HFFc6 (cell line): ENCODE measurements at regions not wholly inside any gene's neighbourhood (a gene's known extent, or its start where the extent isn't known, plus 50 kb on each side); places are given as distances from the start of the nearest gene placed in this dataset.

ENCODE experiments used
- DNase-seq: peaks from one replicate; pipeline ENCODE4 v3.0.0-alpha.2; 2018
- H3K27ac Mint-ChIP-seq: 2 replicates; pipeline ENCODE4 v1.8.0; 2020; ENCODE audit warnings: mild to moderate bottlenecking, mixed read lengths
- H3K27me3 Mint-ChIP-seq: 2 replicates; pipeline ENCODE4 v1.8.0; 2021; ENCODE audit warnings: mild to moderate bottlenecking, moderate library complexity, mixed read lengths; ENCODE audit not compliant: insufficient read depth
- H3K36me3 Mint-ChIP-seq: 2 replicates; pipeline ENCODE4 v1.8.0; 2021; ENCODE audit warnings: low read depth, mixed read lengths
- H3K4me1 Mint-ChIP-seq: 2 replicates; pipeline ENCODE4 v1.8.0; 2020; ENCODE audit warnings: low read depth, mixed read lengths
- H3K4me3 Mint-ChIP-seq: 2 replicates; pipeline ENCODE4 v1.8.0; 2020; ENCODE audit warnings: mild to moderate bottlenecking, moderate library complexity, mixed read lengths
- H3K9me3 Mint-ChIP-seq: 2 replicates; pipeline ENCODE4 v1.8.0; 2020; ENCODE audit warnings: mild to moderate bottlenecking, mixed read lengths
- CTCF ChIP-seq: fragments of 200-600 bp; sonication (generic); IDR thresholded peaks from 2 replicates; pipeline ENCODE4 v1.5.0; 2021; ENCODE audit warnings: antibody characterized with exemption, mild to moderate bottlenecking

GRCh38 chr9:30160570-30160969, 2223.9 kb upstream of the ACO1 start:
- no peak for TF ChIP-seq CTCF
- Mint-ChIP-seq H3K36me3 (no peaks in the 10 kb centered on the region), H3K4me1 (no peaks in the 10 kb centered on the region), H3K27ac (no peak overlapping the region), H3K4me3 (no peak overlapping the region), H3K9me3 (peaks cover 6% of the 10 kb centered on the region; the same call in 1 of the 2 replicates), H3K27me3 (no peaks in the 10 kb centered on the region)
- no peak for DNase-seq

GRCh38 chr9:30172206-30172605, 2212.2 kb upstream of the ACO1 start:
- H3K27me3 Mint-ChIP-seq: no peaks in the 10 kb centered on the region
- DNase-seq: no peak
- H3K27ac Mint-ChIP-seq: no peak overlapping the region
- no peaks in the 10 kb centered on the region for H3K4me1 Mint-ChIP-seq
- peaks cover 16% of the 10 kb centered on the region for H3K9me3 Mint-ChIP-seq
- no peak overlapping the region for H3K4me3 Mint-ChIP-seq
- H3K36me3 Mint-ChIP-seq: no peaks in the 10 kb centered on the region
- no peak for TF ChIP-seq CTCF

- TF ChIP-seq CTCF: no peak
- Mint-ChIP-seq H3K27me3 (no peaks in the 10 kb centered on the region; the same call in 1 of the 2 replicates), H3K9me3 (no peaks in the 10 kb centered on the region; the same call in 1 of the 2 replicates), H3K36me3 (no peaks in the 10 kb centered on the region), H3K27ac (no peak overlapping the region), H3K4me3 (no peak overlapping the region), H3K4me1 (no peaks in the 10 kb centered on the region)
- no peak for DNase-seq
Measured at GRCh38 chr9:30178610-30179009, 2205.8 kb upstream of the ACO1 start.

- no peak for DNase-seq
- Mint-ChIP-seq H3K27ac (no peak overlapping the region), H3K9me3 (peaks cover 23% of the 10 kb centered on the region), H3K4me3 (no peak overlapping the region), H3K27me3 (no peaks in the 10 kb centered on the region; the same call in 1 of the 2 replicates), H3K4me1 (no peaks in the 10 kb centered on the region), H3K36me3 (no peaks in the 10 kb centered on the region)
- no peak for TF ChIP-seq CTCF
Measured at GRCh38 chr9:30193421-30193820, 2191.0 kb upstream of the ACO1 start.

GRCh38 chr9:30196941-30197340, 2187.5 kb upstream of the ACO1 start:
- Mint-ChIP-seq H3K4me3 (no peak overlapping the region), H3K27ac (no peak overlapping the region), H3K4me1 (no peaks in the 10 kb centered on the region), H3K36me3 (no peaks in the 10 kb centered on the region), H3K9me3 (peaks cover 16% of the 10 kb centered on the region), H3K27me3 (no peaks in the 10 kb centered on the region; the same call in 1 of the 2 replicates)
- no peak for TF ChIP-seq CTCF
- DNase-seq: no peak

GRCh38 chr9:30197453-30197852, 2187.0 kb upstream of the ACO1 start:
- TF ChIP-seq CTCF: no peak
- H3K4me1 Mint-ChIP-seq: no peaks in the 10 kb centered on the region
- H3K27me3 Mint-ChIP-seq: no peaks in the 10 kb centered on the region; the same call in 1 of the 2 replicates
- H3K9me3 Mint-ChIP-seq: peaks cover 16% of the 10 kb centered on the region
- H3K27ac Mint-ChIP-seq: no peak overlapping the region
- H3K36me3 Mint-ChIP-seq: no peaks in the 10 kb centered on the region
- H3K4me3 Mint-ChIP-seq: no peak overlapping the region
- DNase-seq: no peak
